Mucosa of descending colon (tissue), 3 donors: ENCODE measurements at regions not wholly inside any gene's neighbourhood (a gene's known extent, or its start where the extent isn't known, plus 50 kb on each side); places are given as distances from the start of the nearest gene placed in this dataset.
A peak's percentile ranks its signal among the peaks of the same experiment; 100 is the strongest.

Source experiments
- ATAC-seq: fragments of 200-7000 bp; cut with Tn5 transposase; one replicate; pipeline ENCODE4 v1.9.1; 2020; ENCODE audit warnings: mild to moderate bottlenecking, moderate library complexity
- DNase-seq, 3 donors: peaks; one replicate each; pipeline ENCODE4 v3.0.0-alpha.2; 2020
- H3K36me3 ChIP-seq: fragments of 200-600 bp; one replicate; pipeline ENCODE4 v1.8.0; 2021; ENCODE audit warnings: low read depth, mild to moderate bottlenecking
- H3K4me1 ChIP-seq: fragments of 200-600 bp; one replicate; pipeline ENCODE4 v1.8.0; 2021; ENCODE audit warnings: low read depth, mild to moderate bottlenecking
- H3K4me3 ChIP-seq: fragments of 200-600 bp; one replicate; pipeline ENCODE4 v1.8.0; 2021; ENCODE audit warnings: mild to moderate bottlenecking
- H3K9me3 ChIP-seq: fragments of 200-600 bp; one replicate; pipeline ENCODE4 v1.8.0; 2021; ENCODE audit warnings: mild to moderate bottlenecking
- intact Hi-C, 2 donors: fragments of 100-400 bp; cut with DNase I in 1 of 2; cut with micrococcal nuclease in 1 of 2; formaldehyde crosslinking; loops; one replicate each; pipeline versions ENCODE4 v1.11.0 to v1.11.1; 2022; cut with DNase I, micrococcal nuclease
- TF ChIP-seq, protein P1 (sequence below): fragments of 200-600 bp; IDR thresholded peaks from one replicate; pipeline ENCODE4 v1.8.0; 2022; ENCODE audit warnings: antibody characterized with exemption, mild to moderate bottlenecking
- donor health status: DM: no; HTN: no; CAD: no; lungs with moderate emphysema.
- donor health status: DM: no; HTN: no; CAD: no.
- donor health status: DM: no; HTN: yes; CAD: no.

GRCh38 chr7:131952365-131952764 lies 395.9 kb upstream of the PODXL start:
- ATAC-seq (no peak), DNase-seq (no peak)
- H3K9me3 ChIP-seq: no peaks in the 10 kb centered on the region
- peaks cover 18% of the 10 kb centered on the region for H3K4me1 ChIP-seq
- H3K4me3 ChIP-seq: no peak overlapping the region
- intact Hi-C loops: no loop called here
- TF ChIP-seq, protein P1, sequence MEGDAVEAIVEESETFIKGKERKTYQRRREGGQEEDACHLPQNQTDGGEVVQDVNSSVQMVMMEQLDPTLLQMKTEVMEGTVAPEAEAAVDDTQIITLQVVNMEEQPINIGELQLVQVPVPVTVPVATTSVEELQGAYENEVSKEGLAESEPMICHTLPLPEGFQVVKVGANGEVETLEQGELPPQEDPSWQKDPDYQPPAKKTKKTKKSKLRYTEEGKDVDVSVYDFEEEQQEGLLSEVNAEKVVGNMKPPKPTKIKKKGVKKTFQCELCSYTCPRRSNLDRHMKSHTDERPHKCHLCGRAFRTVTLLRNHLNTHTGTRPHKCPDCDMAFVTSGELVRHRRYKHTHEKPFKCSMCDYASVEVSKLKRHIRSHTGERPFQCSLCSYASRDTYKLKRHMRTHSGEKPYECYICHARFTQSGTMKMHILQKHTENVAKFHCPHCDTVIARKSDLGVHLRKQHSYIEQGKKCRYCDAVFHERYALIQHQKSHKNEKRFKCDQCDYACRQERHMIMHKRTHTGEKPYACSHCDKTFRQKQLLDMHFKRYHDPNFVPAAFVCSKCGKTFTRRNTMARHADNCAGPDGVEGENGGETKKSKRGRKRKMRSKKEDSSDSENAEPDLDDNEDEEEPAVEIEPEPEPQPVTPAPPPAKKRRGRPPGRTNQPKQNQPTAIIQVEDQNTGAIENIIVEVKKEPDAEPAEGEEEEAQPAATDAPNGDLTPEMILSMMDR: no peak
- H3K36me3 ChIP-seq: no peaks in the 10 kb centered on the region

- H3K9me3 ChIP-seq: no peaks in the 10 kb centered on the region
- no peaks in the 10 kb centered on the region for H3K36me3 ChIP-seq
- intact Hi-C loops: no loop called here
- peaks cover 18% of the 10 kb centered on the region for H3K4me1 ChIP-seq
- TF ChIP-seq, protein P1: no peak
- no peak overlapping the region for H3K4me3 ChIP-seq
- DNase-seq (no peak), ATAC-seq (no peak)
Observed at GRCh38 chr7:131950758-131951157, 394.3 kb upstream of the PODXL start.

DNA sequence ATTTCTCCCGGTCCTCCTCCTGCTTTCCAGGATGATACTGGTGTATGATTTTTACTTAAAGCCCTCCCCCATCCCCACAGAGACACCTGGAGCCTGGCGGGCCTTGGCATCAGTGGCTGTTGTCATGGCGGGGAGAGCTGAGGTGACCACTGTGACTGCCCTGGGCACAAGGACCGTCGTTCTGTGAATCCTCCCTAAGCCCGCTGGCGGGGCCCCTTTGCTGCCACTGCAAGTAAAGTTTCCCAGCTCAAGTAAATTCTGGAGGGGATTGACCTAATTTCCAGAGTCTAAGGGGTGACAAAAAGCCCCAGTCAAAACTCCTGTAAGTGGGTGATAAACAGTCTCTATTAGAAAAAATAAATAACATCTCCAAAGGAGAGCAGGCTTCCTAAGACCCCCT lies 393.2 kb upstream of the PODXL start:
- no peak overlapping the region for H3K4me3 ChIP-seq
- intact Hi-C loops: loop anchor here in 1 of 2 donors (2.0 kb wide), 1 partner anchor 301 kb away; no protein-coding TSS in a partner anchor
- ATAC-seq: no peak
- no peaks in the 10 kb centered on the region for H3K9me3 ChIP-seq
- H3K36me3 ChIP-seq: no peaks in the 10 kb centered on the region
- peaks cover 20% of the 10 kb centered on the region for H3K4me1 ChIP-seq
- TF ChIP-seq, protein P1: no peak
- no peak for DNase-seq

DNA sequence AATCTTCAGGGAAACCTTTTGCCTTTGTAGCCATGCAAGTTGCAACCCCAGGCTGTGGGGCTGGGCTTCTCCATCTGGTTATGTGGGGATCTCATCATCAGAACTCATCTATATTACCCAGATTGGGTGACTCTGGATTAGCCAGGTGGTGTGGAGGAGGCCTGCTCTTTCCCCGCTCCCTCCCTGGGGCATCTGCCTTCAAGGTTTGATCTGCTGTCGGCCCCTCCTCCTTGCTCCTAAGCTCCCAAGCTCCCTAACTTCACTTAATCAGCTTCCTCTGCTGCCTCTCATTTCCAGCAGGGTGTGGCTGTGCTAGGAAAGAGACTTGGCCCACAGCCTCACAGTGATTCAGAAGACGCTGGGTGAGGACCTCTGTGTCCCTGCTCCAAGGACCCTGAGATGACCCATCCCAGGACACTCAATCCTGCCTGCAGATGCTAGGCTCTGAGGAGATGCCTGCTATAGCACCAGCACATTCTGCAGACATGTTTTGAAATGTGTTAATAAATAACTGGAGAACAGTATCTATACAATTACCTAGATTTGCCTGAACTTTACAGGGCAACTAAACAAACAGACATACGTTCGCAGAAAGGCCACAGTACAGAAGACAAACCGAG lies 392.1 kb upstream of the PODXL start:
- intact Hi-C loops: loop anchor here in 1 of 2 donors (2.0 kb wide), 1 partner anchor 302 kb away; no protein-coding TSS in a partner anchor
- Histone ChIP-seq H3K9me3 (no peaks in the 10 kb centered on the region), H3K4me1 (peaks cover 20% of the 10 kb centered on the region), H3K36me3 (no peaks in the 10 kb centered on the region), H3K4me3 (no peak overlapping the region)
- TF ChIP-seq, protein P1: no peak
- DNase-seq: peak in 2 of 3 donors; percentile 57 to 72
- ATAC-seq: peak; percentile 84

- Histone ChIP-seq H3K36me3 (no peaks in the 10 kb centered on the region), H3K4me3 (no peak overlapping the region), H3K4me1 (peaks cover 20% of the 10 kb centered on the region), H3K9me3 (no peaks in the 10 kb centered on the region)
- intact Hi-C loops: loop anchor here in 1 of 2 donors (2.0 kb wide), 1 partner anchor 303 kb away; no protein-coding TSS in a partner anchor
- DNase-seq (no peak), ATAC-seq (no peak)
- TF ChIP-seq, protein P1: no peak
Observed at GRCh38 chr7:131947661-131948060, 391.2 kb upstream of the PODXL start.
